Stimulated activated CD4-positive, alpha-beta T cell treated with anti-CD3 and anti-CD28 coated beads, Interleukin-15, amount 100 ng/mL, for 1 hour (primary cell): ENCODE measurements at regions not wholly inside any gene's neighbourhood (a gene's known extent, or its start where the extent isn't known, plus 50 kb on each side); places are given as distances from the start of the nearest gene placed in this dataset.
"Not testable (repeated sequence)": the region's sequence is repeated elsewhere in the genome, so short reads cannot be mapped to it uniquely, and the experiment has no call there.

Source experiments
- DNase-seq, 2 donors: peaks; one replicate each; pipeline ENCODE4 v3.0.0-alpha.2; 2020; ENCODE audit warnings: low read depth in 1 of 2, low spot score in 1 of 2

DNA sequence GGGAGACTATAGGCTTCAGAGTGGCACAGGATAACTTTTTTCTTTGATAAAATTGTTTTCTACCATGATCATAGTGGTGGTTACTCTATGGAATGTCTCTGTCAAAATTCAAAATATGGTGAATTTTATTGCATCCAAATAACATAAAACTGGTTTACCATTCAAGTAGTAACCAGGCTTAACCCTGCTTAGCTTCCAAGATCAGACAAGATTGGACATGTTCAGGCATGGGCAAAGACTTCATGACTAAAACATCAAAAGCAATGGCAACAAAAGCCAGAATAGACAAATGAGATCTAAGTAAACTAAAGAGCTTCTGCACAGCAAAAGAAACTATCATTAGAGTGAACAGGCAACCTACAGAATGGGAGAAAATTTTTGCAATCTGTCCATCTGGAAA is 1070.1 kb upstream of the SLIT2 start:
- not testable (repeated sequence) for DNase-seq

DNA sequence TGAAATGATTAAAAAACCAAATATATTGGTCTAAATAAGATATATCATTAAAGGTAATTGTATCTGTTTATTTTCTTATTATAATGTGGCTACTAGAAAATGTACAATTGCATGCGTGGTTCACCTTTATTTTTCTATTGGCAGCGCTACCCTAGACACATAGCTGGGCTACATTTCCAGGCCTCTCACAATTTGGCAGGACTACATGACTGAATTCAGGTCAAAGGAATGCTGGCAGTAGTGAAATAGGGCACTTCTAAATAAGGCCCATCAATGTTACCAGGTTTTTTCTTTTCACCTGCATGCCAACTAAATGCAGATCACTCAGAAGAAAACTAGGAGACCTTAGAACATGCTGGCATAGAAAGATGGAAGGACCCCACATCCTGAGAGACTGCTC is 1072.9 kb upstream of the SLIT2 start:
- DNase-seq = no peak

DNA sequence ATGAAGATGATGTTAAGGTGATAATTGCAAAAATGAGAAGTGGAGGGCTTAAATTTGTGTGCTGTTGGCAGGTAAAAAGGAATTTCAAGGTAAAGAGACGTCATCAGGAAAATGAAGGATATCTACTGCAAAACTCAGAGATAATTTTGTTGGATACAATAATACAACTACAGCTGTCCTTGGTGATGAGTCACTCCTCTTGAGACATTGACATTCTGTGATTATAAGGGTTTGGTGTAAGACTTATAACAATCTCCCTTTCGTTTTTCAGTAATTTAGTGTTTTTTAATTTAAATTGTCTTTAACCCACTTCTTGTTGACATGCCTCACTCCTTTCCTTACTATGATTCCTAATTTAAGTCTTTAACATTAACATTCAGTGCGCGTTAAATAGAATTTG is 1074.1 kb upstream of the SLIT2 start:
- DNase-seq = no peak

DNA sequence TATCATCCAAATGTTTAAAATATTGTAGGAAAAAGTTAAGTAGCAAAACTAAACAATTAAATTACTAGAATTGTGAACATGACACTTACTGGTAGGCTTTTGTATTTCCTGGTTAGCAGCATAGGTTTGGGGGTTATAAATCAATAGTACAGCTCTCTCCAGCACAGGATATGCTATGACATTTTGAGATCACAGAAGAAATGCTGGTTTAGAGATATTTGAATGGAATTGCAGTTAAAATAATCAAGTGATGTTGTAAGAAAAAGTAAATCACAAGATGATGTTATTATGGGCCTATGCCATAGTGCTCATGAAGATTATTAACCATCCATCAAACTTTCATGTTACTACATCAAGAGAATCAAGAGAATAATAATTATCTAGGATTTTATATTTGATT is 1079.9 kb upstream of the SLIT2 start:
- no peak for DNase-seq

DNA sequence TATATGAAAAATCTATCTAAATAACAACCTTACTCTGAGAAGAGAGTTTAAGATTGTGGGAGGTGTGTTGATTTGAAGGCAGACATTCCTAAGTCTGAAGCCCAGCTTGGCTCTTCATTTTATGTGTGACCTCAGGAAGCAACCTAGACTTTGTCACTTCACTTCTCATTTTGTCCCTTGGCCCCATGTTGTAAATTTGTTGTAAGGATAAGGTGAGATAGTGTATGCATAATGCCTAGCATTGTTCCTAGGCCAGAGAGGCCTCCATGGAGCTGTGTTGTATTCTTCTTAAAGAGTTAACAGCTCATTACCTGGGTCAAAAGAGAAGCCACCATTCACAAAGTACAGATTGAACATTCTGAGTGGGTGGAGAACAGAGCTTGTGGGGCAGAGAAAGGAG is 1084.4 kb upstream of the SLIT2 start:
- no peak for DNase-seq

DNA sequence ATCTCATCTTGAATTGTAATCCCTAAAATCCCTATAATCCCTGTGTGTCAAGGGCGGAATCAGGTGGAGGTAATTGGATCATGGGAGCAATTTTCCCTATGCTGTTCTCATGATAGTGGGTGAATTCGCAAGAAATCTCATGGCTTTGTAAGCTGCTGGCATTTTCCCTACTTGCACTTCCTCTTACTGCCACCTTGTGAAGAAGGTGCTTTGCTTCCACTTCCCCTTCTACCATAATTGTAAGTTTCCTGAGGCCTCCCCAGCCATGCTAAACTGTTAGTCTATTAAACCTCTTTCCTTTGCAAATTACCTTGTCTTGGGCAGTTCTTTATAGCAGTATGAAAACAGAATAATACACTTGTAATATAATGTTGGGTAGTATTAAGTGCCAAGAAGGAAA is 1087.4 kb upstream of the SLIT2 start:
- DNase-seq = no peak

DNA sequence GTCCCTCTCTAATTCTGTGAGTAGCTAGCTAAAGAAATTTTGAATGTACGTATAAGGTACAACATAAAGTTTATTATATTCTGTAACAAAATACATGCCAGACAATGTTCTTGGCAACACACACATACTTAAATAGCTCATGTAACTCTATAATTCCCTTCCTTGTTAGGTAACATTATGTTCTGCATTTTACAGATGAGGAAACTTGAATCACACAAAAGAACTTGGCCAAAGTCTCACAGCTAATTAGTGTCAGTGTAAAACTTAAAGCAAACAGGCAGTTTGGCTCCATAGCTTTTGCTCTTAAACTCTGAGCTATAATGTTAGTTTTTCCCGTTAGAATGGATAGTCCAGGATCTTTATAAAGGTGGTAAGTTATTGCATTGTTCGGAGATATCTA is 1091.8 kb upstream of the SLIT2 start:
- no peak for DNase-seq

DNA sequence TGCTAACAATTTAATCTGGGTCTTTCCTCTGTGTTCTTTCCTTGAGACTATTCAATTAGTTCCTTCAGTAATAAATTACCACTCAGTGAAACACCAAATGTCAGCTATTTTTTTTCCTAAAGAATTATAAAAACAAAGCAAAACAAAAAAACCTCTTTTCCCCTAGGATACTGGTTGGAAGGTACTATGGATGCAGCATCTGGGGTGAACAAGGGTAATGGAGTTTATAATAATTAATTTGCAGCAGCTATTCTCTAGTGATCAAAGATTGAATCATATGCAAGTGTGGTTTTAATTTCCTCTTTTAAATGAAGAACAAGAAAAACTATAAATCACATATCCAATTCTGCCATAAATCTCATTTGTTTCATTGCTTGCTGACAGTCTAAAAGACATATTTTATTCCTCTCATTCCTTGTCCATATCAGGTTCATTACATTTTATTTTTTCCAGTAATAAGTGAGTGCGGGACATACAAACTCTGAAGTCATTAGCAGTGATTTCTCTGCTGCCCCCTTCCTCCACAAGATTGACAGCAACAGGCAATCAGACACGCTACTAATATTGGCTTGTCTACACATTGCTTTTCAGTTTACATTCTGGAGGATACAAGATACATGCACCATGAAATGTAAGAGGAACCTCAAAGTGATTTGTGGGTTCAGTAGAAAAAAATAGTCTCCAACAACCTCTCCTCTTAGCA is 1093.4 kb upstream of the SLIT2 start:
- DNase-seq = no peak

DNA sequence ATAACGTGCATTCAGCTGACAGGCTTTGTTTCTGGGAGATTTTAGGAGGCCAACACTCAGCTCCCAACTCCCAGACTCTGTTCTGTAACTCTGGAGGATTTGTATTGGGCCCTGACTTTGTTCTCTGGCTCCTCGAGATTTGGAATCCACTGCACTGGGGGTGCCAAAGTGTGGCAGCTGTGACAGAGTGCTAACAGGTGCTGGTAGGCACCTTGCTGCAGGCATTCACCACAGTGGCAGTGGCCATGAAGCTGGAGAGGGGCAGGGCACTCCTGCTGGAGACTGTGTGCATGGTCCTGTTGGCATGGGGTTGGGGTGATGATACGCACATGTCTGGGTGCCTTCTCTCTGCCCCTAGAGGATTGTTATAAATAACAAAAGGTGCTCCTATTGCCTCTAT is 1094.9 kb upstream of the SLIT2 start:
- no peak for DNase-seq

DNA sequence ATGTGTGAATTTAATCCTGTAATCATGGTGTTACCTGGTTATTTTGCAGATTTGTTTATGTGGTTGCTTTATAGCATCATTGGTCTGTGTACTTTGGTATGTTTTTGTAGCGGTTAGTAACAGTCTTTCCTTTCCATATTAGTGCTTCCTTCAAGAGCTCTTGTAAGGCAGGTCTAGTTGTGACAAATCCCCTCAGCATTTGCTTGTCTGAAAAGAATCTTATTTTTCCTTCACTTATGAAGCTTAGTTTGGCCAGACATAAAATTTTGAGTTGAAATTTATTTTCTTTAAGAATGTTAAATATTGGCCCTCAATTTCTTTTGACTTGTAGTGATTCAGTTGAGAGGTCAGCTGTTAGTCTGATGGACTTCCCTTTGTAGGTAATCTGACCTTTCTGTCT is 1096.1 kb upstream of the SLIT2 start:
- DNase-seq = no peak

DNA sequence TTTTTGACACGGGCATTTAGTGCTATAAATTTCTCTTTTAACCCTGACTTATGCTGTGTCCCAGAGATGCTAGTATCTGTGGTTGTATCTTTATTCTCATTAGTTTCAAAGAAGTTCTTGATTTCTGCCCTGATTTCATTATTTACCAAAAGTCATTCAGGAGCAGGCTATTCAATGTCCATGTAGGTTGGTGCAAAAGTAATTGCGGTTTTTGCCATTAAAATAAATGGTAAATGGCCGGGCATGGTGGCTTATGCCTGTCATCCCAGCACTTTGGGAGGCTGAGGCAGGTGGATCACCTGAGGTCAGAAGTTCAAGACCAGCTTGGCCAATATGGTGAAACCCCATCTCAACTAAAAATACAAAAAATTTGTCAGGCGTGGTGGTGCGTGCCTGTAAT is 1097.4 kb upstream of the SLIT2 start:
- not testable (repeated sequence) for DNase-seq

DNA sequence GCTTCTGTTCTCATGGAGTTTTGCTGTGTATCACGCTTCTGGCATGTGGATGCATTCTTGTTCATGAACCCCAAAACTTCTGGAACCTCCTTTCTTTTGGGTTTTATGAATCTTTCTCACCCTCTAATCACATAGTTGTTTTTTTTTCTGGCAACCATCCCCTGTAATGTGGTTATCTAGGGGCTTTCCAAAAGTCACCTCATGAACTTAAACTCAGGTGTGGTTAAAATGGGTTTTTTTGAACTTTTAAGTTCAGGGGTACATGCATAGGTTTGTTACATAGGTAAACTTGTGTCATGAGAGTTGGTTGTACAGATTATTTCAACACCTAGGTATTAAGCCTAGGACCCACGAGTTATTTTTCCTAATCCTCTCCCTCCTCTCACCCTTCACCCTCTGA is 1099.4 kb upstream of the SLIT2 start:
- DNase-seq = no peak

DNA sequence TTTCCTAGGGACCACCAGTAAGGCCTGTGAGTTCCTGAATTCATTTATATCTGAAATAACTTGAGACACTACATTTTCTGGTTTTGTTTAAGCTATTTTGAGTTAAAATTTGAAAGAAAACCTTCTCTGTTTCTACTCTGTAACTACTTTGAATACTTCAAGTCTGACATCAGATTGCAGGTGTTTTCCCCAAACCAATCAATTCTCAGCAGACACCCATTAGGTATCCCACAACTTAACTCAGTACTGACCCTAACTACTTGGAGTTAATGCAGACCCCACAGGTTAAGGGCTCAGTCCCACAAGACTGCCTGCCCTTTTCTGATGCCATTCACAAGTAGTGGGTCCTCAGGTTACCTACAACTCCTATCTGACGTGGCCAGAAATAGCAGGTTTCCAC is 1100.0 kb upstream of the SLIT2 start:
- DNase-seq = no peak

DNA sequence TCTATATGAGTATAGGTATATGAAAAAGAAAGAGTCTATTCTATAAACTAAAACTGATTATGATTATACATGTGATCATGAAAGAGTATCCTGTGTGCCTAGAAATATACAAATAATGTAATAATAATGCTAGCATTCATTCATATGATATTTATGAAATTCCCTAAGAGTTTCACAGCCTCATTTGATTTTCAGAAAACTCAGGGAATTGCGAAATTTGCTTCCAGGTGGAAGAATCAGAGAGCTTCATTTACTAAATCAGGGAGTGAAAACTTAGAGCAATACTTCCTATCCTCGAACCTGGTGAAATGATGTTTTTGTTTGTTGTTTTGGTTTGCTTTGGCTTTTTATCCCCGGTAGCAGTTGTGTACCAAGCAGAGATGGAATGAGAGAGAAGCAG is 1105.7 kb upstream of the SLIT2 start:
- DNase-seq = no peak

DNA sequence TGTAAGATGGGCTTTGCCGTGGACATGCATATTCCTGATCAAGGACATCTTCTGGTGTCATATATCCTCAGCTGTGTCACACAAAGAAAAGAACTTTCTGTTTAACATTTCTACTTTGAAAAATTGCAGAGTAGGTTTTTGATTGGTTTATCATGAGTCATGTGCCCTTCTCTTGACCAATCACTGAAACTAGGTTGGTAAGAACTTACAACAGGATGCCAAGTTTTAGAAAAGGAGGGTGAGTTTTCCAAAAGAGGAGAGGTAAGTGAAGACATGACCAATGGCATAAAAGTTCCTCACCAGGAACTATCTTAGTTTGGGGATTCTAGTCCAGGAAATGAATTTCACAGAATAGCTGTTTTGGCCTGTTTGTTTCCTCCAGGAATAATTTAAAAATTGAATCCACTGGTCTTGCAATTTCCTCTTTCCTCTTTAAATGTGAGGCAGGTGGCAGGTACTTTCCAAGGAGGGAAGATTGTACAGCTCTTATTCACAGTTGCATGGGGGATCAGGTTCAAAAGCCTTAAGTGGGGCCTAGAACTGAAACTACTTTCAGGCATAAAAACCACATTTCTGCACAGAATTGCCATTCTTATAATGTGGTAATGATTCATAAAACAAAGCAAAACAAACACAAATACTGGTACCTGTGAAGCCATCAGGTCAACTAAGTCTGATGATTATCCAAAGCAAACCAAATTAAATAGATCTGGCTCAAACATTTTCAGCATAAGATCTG is 1114.5 kb upstream of the LCORL start:
- no peak for DNase-seq

DNA sequence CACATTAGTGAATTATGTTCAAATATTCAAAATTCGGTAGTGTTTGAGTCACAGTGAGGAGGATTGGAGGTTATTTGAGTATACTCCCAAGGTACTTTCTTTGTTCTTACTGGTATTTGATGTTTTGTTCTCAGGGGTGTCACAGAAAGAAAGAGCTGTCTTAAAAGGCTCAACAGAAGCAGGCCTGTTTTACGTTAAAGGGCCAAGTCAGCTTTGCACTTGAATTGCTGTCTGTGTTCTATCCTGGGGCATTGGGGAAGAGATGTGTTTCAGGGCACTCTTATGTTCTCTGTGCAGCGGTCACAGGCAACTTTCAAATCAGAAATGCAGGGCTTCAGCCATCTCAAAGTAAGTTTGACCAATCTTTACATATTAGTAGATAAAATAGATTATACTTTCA is 1113.1 kb upstream of the LCORL start:
- DNase-seq = no peak

DNA sequence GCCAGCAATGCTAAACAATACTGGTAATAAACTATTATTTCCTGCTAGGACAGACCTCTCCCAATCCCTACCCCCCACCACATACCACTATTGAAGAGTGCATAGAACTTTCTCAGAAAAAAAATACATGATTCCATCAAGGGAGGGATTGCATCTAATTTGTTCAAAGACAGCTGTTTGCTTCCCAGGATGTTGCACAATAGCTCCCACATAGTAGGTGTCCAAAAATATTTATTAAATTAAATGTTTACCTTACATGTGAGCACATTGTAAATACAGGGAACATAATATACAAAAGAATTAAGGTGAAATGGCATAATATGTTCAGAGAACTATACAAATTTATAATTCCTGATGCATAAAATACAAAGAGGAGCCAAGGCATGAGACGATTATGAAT is 1111.8 kb upstream of the LCORL start:
- DNase-seq = no peak

DNA sequence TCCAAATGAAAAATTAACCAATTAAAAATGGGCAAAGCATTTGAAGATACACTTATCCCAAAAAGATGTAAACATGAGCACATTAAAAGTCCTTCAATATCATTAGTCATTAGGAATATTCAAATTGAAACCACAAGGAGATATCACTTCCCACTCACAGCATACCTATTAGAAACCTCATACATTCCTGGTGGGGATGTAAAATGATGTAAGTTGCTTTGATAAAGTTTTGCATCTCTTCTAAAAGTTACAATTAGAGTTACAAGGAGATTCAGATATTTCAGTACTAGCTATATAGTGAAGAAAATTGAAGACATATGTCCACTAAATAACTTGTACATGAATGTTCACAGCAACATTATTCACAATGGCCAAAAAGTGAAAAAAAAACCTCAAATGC is 1109.3 kb upstream of the LCORL start:
- DNase-seq = no peak

DNA sequence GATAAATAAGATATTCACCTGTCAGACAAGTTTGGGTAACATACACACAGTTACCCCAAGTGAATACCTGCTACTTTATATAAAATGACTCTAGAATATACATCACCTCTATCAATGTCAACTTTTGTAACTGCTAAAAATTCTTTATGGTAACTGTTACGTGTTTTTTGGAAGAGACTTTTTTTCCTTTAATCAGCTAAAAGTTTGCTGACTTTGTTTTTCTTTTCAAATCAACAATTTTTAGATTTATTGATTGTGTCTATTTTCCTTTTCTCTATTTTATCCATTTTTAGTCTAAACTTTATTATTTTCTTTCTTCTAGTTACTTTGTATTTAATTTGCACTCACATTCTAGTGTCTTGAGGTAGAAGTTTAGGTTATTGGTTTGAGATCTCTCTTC is 1106.6 kb upstream of the LCORL start:
- DNase-seq = no peak

DNA sequence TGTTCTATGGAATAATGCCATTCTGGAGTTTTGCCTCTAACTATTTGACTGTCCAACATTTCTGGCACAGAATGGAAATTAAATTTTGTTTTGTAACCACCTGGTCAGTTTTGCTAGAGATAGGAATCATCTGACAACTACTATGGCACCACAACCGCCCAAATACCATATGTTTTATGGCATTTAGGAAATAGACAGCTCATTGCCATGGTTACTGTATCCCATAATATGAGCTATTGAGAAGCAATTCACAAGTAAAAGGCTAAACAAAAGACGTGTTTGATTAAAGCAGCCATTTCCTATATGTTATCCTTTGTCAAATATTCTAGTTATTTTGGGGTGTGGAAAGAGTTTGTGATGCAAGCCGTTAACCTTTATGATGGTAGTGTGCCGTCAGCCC is 1105.3 kb upstream of the LCORL start:
- DNase-seq = no peak

DNA sequence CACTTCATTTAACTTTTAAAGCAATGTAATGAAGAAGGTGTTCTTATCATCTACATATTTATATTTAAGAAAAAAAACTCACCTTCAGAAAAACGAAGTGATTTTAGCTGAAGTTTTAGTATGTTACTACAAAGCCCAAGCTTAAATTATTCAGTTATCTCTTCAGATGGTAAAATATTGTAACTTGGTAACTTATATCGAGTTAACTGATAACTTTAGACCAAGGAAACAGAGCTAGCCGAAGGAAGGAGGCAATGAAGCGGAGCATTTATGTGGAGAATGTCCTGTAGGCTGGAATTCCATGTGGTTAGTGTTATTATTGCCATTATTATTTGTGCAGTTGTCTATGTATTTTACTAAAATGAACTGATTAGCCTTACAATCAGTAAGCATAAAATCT is 1102.1 kb upstream of the LCORL start:
- DNase-seq = no peak

DNA sequence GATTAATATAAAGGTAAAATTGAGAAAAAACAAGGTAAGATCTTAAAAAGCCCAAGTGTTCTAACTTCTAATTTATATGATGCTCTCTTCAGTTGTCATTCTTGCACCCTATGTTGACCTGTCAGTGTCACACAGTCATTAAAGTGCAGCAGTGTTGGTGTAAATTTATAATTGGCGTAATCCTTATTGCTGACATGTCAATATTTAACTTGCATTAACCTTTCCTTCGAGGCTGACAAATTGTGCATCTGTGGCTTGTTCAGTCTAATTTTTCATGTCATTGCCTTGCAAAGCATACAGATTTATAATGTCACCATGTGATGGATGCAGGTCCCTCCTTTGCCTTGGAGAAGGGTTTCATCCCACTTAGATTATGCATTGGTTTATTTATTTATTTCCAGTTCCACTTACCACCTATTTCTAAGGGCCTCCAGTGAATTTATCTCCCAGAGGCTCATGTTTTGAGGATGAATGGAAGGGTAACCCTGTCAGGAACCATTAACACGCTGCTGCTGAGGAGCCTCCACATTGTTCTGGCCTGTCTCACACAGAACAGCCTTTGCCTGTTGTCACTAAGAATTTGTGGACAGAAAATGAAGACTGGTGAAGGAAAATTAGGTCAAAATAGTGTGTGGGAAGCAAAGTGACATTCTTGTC is 1098.5 kb upstream of the LCORL start:
- DNase-seq = no peak

DNA sequence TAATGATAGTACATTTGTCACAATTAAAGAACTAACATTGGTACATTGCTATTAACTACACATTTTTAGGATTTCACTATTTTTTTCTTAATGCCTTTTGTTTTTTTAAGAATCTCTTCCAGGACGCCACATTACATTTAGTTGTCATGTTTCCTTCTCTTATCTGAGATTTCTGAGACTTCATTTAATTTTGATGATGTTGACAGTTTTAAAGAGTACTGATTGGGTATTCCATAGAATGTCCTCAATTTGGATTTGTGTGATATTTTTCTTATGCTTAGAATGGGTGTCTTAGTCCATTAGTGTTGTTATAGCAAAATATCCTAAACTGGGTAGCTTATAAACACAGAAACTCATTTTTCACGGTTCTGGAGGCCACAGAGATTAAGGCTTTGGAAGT is 1095.5 kb upstream of the LCORL start:
- no peak for DNase-seq
